ENCODE measurements at regions not wholly inside any gene's neighbourhood (a gene's known extent, or its start where the extent isn't known, plus 50 kb on each side); places are given as distances from the start of the nearest gene placed in this dataset.

DNA sequence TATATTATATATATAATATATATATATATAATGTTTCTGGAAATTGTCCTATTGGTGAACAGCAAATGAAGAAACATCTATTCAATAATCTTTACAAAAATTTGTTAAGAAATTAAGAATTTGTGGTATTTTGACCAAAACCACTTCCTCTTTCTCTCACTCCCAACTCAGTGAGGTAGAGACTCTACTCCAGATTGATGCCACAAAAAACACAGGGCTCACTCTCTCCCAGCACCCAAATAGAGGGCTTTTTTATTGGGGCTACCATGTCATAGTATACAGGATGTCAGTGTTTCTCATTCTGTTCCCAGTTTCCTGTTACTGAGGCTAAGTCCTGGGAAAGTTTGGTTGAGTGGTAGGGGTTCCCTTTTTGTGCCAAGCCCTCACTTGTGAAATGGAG lies 1155.4 kb downstream of the BCL11A start:
- Histone ChIP-seq H3K27ac (no peak overlapping the region), H3K4me3 (no peak overlapping the region), H3K4me1 (no peaks in the 10 kb centered on the region), H3K27me3 (no peaks in the 10 kb centered on the region), H3K36me3 (no peaks in the 10 kb centered on the region), H3K9me3 (no peaks in the 10 kb centered on the region)
- intact Hi-C loops (cut with DNase I; ENCODE audit: low total_unique reads): no loop called here
- TF ChIP-seq, protein P1, sequence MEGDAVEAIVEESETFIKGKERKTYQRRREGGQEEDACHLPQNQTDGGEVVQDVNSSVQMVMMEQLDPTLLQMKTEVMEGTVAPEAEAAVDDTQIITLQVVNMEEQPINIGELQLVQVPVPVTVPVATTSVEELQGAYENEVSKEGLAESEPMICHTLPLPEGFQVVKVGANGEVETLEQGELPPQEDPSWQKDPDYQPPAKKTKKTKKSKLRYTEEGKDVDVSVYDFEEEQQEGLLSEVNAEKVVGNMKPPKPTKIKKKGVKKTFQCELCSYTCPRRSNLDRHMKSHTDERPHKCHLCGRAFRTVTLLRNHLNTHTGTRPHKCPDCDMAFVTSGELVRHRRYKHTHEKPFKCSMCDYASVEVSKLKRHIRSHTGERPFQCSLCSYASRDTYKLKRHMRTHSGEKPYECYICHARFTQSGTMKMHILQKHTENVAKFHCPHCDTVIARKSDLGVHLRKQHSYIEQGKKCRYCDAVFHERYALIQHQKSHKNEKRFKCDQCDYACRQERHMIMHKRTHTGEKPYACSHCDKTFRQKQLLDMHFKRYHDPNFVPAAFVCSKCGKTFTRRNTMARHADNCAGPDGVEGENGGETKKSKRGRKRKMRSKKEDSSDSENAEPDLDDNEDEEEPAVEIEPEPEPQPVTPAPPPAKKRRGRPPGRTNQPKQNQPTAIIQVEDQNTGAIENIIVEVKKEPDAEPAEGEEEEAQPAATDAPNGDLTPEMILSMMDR (IDR thresholded peaks at IDR 0.05): no peak
- no peak for TF ChIP-seq POLR2A (IDR thresholded peaks at IDR 0.05)
- no peak for DNase-seq

DNA sequence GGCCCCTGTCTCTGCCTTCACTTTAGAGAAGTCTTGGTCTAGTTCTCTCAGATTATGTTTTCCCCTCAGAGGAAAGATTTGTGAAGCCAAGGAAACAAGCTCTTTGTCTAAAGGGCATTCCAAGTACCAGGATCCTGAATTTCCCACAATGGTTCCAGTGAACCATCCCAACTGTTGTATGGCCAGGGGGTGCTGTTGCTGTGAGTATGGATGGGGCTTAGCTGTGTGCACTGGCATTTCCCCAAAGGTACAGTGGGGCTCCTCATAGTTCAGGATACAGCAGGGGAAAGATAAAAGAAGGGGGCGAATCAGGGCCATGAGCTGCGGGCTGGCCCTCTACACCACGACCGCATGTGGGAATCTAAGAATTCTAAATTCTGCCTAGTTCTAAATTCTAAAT lies 1154.0 kb upstream of the FANCL start:
- Histone ChIP-seq H3K27ac (no peak overlapping the region), H3K4me1 (no peaks in the 10 kb centered on the region), H3K9me3 (no peaks in the 10 kb centered on the region), H3K4me3 (no peak overlapping the region), H3K36me3 (no peaks in the 10 kb centered on the region), H3K27me3 (no peaks in the 10 kb centered on the region)
- no peak for DNase-seq
- intact Hi-C loops (cut with DNase I; ENCODE audit: low total_unique reads): no loop called here
- TF ChIP-seq, protein P1 (IDR thresholded peaks at IDR 0.05): no peak

DNA sequence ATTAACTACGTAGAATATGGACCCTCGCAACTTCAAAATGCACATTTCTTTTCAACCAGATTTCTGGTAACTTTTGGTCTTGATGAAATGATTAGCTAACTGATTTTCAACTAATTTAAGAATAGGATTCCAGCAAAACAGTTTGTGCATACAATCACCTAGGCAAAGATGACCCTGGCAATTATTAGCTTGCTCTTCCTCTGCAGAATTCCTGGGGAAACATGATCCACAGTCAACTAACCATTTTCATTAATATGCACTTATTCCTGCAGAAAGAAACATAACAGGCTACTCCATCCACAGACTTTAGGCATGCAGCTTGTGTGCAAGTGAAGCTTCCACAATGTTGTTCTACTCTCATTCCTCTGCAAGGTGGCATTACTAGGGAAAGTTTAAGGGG lies 1150.8 kb upstream of the FANCL start:
- intact Hi-C loops (cut with DNase I; ENCODE audit: low total_unique reads): no loop called here
- TF ChIP-seq POLR2A (IDR thresholded peaks at IDR 0.05): no peak
- TF ChIP-seq, protein P1 (IDR thresholded peaks at IDR 0.05): no peak
- H3K36me3 ChIP-seq: no peaks in the 10 kb centered on the region
- H3K27ac ChIP-seq: no peak overlapping the region
- no peak overlapping the region for H3K4me3 ChIP-seq
- H3K4me1 ChIP-seq: no peaks in the 10 kb centered on the region
- DNase-seq: no peak
- H3K9me3 ChIP-seq: no peaks in the 10 kb centered on the region
- no peaks in the 10 kb centered on the region for H3K27me3 ChIP-seq

DNA sequence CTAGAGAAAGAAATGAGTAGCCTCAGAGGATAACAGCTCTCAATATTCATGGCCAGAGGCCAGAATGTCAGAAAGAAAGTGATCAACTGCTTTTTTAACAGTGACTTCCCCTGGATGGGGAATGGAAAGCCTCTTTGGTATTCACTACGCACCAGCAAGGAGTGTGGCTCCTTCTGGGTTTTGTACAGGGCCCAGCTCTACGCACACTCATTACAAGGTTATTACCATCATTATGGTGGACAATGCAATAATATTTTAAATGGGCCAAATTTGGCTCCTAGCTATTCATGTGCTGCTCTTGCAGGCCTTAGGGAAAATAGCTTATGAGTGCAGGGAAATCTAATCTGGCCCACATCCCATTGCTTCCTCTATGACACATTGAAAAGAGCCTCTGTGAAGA lies 1149.5 kb upstream of the FANCL start:
- intact Hi-C loops (cut with DNase I; ENCODE audit: low total_unique reads): no loop called here
- Histone ChIP-seq H3K27ac (no peak overlapping the region), H3K9me3 (no peaks in the 10 kb centered on the region), H3K36me3 (no peaks in the 10 kb centered on the region), H3K4me1 (no peaks in the 10 kb centered on the region), H3K27me3 (no peaks in the 10 kb centered on the region), H3K4me3 (no peak overlapping the region)
- no peak for DNase-seq
- TF ChIP-seq, protein P1 (IDR thresholded peaks at IDR 0.05): no peak
- TF ChIP-seq POLR2A (IDR thresholded peaks at IDR 0.05): no peak

DNA sequence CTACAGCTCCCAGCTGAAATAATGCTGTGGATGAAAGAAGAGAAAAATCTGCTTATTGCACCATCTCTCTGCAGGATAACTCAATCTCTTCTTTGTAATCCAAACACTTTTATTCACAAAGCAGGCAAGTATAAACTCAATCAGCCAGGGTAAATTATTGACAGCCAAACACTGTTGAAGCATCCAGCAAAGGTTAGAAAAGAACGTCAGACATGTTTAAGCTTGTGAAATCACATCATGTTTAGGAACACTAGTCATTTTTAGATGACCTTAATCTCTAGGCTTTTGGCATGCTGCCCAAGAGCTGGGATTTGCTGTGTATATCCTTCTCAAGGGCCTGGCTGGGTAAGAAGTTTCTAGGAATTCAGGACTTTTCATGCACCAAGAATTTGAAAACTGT lies 1148.1 kb upstream of the FANCL start:
- H3K27ac ChIP-seq: no peak overlapping the region
- intact Hi-C loops (cut with DNase I; ENCODE audit: low total_unique reads): no loop called here
- no peak for DNase-seq
- H3K27me3 ChIP-seq: no peaks in the 10 kb centered on the region
- TF ChIP-seq POLR2A (IDR thresholded peaks at IDR 0.05): no peak
- TF ChIP-seq, protein P1 (IDR thresholded peaks at IDR 0.05): no peak
- H3K4me1 ChIP-seq: no peaks in the 10 kb centered on the region
- H3K4me3 ChIP-seq: no peak overlapping the region
- no peaks in the 10 kb centered on the region for H3K9me3 ChIP-seq
- no peaks in the 10 kb centered on the region for H3K36me3 ChIP-seq
